HL-60/S4 treated with retinoic acid at 250 ng/mL for 4 days and 3 days (cell line): ENCODE measurements at regions not wholly inside any gene's neighbourhood (a gene's known extent, or its start where the extent isn't known, plus 50 kb on each side); places are given as distances from the start of the nearest gene placed in this dataset.
"Not testable (repeated sequence)": the region's sequence is repeated elsewhere in the genome, so short reads cannot be mapped to it uniquely, and the experiment has no call there.

Experiments
- in situ Hi-C: fragments of 300-500 bp; cut with MboI; formaldehyde crosslinking; loops from 2 replicates; pipeline ENCODE4 v1.7.0; 2022; ENCODE audit warnings: low sequenced_read_pairs

DNA sequence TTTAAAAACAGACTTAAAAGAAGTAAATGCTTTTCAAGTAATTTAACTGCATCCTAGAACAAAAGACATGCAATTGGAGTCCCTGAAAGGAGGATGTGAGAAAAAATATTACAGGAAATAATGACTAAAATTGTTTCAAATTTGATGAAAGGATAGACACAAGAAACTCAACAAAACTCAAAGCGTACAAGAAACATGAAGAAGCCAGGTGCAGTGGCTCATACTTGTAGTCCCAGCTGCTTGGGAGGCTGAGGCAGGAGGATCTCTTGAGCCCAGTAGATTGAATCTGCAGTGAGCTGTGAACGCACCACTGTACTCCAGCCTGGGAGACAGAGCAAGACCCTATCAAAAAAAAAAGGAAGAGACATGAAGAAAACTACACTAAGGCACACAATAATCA lies 118.1 kb upstream of the SLC39A10 start:
- in situ Hi-C loops = no loop called here

GRCh38 chr2:195537811-195538210 lies 119.2 kb upstream of the SLC39A10 start:
- in situ Hi-C loops = no loop called here

DNA sequence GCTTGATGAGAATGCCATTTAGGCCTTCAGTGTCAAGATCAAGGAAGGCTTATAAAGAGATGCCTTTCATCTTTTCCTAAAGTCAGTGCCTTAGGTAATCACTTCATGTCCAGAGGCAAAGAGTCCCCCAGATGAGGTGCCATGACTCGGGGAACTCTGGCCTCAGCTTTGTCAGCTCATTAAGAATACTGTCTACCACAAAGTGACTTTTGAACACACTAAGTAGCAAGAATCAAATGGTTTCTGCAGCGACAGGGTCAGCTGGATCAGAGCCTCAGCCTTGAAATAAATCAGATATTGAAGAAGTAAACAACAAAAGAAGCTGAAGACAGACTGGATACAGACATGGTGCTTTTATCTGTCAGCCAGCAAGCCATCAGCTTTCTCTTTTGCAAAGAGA lies 120.1 kb upstream of the SLC39A10 start:
- in situ Hi-C loops = no loop called here

GRCh38 chr2:195535911-195536522 lies 121.0 kb upstream of the SLC39A10 start:
- in situ Hi-C loops = no loop called here

- in situ Hi-C loops = no loop called here
Observed at GRCh38 chr2:195534971-195535370, 122.1 kb upstream of the SLC39A10 start.

DNA sequence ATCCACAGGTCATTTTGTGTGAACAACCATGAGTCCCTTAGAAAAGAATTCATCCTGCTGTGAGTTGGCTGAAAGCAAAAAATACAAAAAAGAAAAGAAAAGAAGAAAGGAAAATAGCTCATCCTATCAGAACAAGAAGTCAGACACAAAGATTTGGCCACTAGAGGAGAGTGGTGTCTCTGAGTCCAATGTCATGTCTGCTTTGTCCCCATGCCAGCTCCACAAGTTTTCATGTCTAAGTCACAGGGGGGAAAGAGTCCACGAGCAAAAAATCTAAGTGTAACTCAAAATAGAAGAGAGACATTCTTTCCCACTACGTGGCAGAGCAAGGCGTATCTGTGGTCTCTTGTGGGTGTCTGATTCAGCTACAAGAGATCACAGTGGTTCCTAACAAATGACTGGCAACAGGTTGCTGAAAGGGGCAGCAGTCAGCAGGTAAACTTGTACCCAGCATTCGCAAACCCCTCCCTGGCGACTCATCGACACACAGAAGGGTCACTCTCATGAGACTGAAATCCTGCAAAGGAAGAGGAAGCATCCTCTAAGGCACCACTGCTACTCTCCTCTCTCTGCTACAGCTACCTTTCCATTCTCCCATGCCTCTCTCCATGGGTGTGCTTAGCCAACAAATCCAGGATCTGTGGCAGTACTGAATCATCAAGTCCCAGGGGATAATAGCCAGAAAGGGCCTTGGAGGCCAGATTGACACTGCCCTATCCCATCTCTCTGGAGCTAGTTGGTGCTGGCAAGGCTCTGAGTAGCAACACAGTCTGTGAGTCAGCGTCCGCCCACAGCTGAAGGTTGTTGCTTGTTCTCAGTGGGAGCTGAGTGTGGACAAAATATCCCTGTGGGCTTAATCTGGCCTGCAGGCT lies 123.0 kb upstream of the SLC39A10 start:
- in situ Hi-C loops = no loop called here

DNA sequence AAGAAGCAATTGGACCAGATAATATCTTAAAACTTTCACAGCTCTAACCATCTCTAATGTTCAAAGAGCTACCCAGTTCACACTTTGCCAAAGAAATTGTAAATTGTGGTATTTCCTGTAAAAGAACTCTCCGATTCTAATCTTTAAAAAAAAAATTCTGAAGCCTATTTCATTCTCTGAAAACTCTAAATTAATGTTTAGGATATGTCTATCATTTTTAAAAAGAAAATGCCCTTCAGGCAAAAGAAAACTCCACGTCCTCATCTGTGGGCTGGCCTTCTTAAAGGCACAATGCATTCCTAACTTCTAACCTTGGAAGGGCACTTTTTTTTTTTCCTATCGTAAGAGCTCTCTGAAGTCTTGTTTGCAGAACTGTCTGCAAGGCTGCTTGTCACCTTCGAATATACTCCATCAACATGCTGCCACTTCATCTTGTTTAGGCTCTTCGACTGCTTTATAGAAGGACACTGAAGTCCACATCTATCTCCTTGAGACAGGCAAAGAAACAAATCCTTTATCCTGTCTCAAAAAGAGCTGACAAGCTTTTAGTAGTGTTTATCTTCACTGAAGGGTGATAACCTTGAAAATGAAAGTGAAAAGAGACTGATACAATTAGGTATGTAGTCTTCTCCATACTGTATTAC lies 124.3 kb upstream of the SLC39A10 start:
- in situ Hi-C loops = no loop called here

DNA sequence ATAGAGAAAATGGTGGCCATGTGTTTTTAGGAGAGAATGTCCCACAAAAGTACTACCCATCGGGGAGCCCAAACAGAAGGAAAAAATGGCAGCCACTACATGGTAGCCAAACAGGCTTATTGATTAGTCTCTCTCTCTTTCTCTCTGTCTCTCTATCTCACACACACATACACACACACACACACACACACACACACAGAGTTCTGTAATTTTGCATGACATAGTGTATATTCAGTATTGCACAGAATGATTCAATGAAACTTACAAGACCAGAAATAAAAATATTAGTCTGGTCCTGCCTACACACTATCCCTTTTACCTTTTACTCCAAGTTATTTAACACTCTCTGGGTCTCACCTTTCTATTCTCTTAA lies 124.8 kb upstream of the SLC39A10 start:
- in situ Hi-C loops = no loop called here

DNA sequence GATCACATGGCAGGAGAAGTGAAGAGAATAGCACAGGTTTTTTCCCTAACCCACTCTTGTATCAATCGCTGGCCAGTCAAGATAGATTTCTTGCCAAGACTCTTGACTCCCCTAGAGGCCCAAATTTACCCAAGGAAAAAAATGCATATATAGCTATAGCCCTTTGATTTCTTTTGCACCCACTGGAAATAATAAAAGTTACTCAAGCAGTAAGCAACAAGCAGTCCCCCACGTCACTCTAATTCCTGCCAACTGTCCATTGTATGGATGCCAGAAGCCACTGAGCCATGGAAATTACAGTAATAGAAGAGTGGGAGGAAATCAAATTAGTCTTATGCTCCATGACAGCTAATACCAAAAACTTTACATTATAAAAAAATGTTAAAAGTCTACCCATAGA lies 125.3 kb upstream of the SLC39A10 start:
- in situ Hi-C loops = no loop called here

DNA sequence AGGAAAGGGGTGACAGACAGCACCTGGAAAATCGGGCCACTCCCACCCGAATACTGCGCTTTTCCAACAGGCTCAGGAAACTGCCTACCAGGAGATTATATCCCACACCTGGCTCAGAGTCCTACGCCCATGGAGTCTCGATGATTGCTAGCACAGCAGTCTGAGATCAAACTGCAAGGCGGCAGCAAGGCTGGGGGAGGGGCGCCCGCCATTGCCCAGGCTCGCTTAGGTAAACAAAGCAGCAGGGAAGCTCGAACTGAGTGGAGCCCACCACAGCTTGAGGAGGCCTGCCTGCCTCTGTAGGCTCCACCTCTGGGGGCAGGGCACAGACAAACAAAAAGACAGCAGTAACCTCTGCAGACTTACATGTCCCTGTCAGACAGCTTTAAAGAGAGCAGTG lies 133.8 kb upstream of the SLC39A10 start:
- in situ Hi-C loops = not testable (repeated sequence)

DNA sequence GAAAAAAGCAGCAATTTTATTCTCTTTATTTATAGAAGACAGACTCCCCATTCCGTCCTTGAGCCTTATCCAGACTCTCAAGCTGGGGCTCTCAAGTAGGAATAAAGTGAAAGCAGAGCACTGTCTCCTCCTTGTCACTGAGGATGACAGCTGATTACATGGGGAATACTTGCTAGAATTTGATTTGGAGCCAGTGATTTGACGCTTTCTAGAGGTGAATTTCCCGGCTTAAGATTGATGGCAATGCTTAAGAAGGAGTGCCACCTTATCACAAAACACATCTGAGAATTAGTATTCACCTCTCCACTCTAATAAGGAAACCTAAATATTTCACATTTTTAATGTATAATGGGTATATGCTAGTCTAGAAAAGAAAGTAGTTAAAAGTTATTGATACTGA lies 135.4 kb upstream of the SLC39A10 start:
- in situ Hi-C loops = no loop called here

DNA sequence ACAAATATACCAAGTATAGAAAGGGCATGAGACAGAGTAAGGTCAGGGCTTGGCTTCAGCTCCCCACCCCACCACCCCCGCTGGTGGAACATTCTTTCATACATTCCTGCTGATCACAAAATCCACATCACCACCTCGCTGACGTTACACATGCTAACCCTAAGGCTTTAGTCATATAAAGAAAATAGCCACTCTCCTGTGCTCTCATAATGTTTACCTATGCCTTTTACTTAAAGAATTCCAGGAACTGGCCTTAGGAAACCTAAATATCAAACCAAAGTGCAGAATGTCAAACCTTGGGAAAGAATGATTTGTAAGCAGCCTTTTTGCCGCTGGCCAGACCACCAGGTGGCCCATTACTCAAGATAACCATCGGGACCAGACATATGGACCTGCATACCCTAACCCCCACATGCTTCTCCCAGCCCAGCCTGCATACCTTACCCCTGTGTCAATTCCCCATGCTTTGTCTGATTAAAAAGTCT lies 136.3 kb upstream of the SLC39A10 start:
- in situ Hi-C loops = no loop called here

- in situ Hi-C loops = no loop called here
Observed at GRCh38 chr2:195515551-195515950, 141.5 kb upstream of the SLC39A10 start.

GRCh38 chr2:195514365-195514764 lies 142.7 kb upstream of the SLC39A10 start:
- in situ Hi-C loops = no loop called here

DNA sequence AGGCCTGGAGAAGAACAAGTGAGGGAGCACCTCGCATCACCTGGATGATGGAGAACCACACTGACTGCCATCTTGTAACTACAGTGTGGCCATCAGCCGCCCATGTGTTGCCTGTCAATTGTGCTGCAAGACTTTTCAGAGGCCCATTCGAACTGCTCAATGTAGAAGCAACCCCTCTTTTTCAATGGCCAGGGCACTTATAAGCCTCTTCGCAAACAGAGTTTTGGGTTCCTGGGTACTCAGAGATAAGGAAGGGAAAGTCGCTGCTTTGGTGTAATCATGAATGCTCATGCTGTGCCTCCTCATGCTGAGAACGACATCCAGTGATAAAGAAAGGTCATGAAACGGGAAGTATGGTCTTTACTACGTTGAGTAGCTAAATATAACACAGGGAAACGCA lies 143.9 kb upstream of the SLC39A10 start:
- in situ Hi-C loops = no loop called here

DNA sequence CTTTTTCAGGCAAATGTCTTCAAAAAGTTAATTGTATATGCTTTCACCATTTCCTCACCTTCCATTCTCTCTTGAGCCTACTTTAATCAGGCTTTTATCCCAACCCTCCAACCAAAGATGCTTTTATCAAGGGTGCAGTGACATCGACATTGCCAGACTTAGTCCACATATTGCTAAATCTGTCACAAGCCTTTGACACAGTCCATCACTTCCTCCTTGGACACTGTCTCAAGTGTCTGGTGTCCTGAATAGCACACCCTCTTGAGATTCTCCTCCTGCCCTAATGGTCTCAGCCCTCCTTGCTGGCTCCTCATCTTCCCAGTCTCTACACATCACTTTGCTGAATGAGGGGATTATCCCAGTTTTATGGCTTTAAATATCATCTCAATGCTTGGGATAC lies 147.5 kb upstream of the SLC39A10 start:
- in situ Hi-C loops = no loop called here

DNA sequence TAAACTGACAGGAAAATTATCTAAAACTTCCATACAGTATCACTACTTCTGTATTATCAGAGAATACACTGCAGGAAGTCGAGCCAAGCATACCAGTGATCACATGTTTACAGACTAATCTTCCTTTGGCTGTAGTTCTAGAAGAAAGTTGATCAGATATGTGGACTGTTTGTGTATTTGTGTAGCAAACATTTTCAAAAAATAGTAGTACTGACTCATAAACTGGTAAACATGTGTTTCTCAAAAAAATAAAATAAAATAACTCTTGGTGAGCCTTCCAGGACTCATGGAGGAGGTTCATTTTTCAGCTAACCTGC lies 148.9 kb upstream of the SLC39A10 start:
- in situ Hi-C loops = no loop called here

DNA sequence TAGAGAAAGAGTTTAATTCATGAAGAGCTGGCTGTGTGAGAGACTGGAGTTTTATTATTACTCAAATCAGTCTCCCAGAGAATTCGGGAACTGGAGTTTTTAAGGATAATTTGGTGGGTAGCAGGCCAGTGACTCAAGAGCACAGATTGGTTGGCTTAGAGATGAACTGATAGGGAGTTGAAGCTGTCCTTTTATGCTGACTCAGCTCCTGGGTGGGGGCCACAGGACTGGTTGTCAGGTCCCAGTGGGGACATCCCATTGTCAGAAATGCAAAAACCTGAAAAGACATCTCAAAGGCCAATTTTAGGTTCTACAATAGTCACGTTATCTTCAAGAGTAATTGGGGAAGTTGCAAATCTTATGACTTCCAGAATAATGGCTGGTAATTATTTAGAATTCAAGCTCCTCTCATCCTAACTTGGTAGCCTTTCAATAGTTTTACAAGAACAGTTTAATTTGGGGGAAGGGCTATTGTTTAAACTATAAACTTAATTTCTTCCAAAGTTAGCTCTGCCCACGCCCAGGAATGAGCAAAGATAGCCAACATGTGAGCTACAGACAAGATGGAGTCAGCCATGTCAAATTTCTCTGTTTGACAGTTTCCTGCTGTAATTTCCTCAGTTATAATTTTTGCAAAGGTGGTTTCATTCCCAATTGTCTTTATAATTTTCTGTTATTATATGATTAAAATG lies 149.4 kb upstream of the SLC39A10 start:
- in situ Hi-C loops = no loop called here

GRCh38 chr2:195505701-195506100 lies 151.3 kb upstream of the SLC39A10 start:
- in situ Hi-C loops = no loop called here

DNA sequence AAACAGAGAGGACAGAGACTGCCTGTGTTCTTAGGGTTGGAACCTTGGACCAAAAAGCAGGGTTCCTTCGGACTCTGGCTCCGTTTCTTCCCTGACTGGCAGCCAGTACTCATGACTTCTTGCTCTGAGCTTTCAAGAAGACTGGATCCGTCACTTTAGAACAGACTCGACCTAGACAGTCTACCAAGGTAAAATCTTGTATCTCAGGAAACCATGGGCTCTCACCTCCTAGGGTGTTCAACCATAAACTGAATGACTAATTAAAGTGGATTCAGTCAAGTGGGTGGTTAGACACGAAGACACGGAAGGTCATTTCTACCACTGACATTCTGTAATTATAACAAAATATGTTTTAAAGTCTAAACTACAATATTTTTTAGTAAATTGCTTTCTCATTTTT lies 153.8 kb upstream of the SLC39A10 start:
- in situ Hi-C loops = no loop called here

- in situ Hi-C loops = no loop called here
Observed at GRCh38 chr2:195501746-195502145, 155.3 kb upstream of the SLC39A10 start.

DNA sequence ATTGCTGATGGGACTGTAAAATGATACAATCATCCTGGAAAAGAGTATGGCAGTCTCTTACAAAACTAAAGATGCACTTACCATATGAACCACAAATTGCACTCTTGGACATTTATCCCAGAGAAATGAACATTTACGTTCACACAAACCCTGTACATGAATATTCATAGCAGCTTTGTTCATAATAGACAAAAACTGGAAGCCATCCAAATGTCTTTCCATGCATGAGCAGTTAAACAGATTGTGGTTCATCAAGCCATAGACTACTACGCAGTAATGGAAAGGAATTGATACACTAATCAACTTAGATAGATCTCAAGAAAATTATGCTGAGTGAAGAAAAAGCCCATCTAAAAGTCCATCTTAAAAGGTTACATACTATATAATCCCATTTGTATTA lies 156.1 kb upstream of the SLC39A10 start:
- in situ Hi-C loops = no loop called here
